NOMO-1 (cell line): ENCODE measurements at regions not wholly inside any gene's neighbourhood (a gene's known extent, or its start where the extent isn't known, plus 50 kb on each side); places are given as distances from the start of the nearest gene placed in this dataset.

Source experiments
- DNase-seq, 2 experiments: peaks; one replicate each; lab custom pipeline; 2025; ENCODE audit not compliant: unreplicated experiment in 2 of 2; lab: John Stamatoyannopoulos, UW

- peak in 1 of 2 experiments; percentile 19 for DNase-seq
These were observed 182.6 kb upstream of the THSD7B start for GRCh38 chr2:136582628-136583205.

- DNase-seq = no peak
These were observed 193.0 kb upstream of the THSD7B start for GRCh38 chr2:136572335-136572734.

- no peak for DNase-seq
These were observed 208.1 kb upstream of the THSD7B start for GRCh38 chr2:136557203-136557602.

- no peak for DNase-seq
These were observed 215.2 kb upstream of the THSD7B start for GRCh38 chr2:136550181-136550580.

- DNase-seq = no peak
These were observed 226.0 kb upstream of the THSD7B start for GRCh38 chr2:136539355-136539754.

GRCh38 chr2:136538489-136538888, 226.9 kb upstream of the THSD7B start:
- DNase-seq = no peak

- no peak for DNase-seq
These were observed 230.5 kb upstream of the THSD7B start for GRCh38 chr2:136534811-136535210.

GRCh38 chr2:136532171-136532570, 233.2 kb upstream of the THSD7B start:
- DNase-seq = no peak

GRCh38 chr2:136531731-136532130, 233.6 kb upstream of the THSD7B start:
- DNase-seq = no peak

- no peak for DNase-seq
These were observed 235.2 kb upstream of the THSD7B start for GRCh38 chr2:136530146-136530545.

GRCh38 chr2:136527560-136527959, 237.8 kb upstream of the THSD7B start:
- DNase-seq = peak in 1 of 2 experiments; percentile 19

- DNase-seq = no peak
These were observed 242.6 kb upstream of the THSD7B start for GRCh38 chr2:136522724-136523123.

- peak in 1 of 2 experiments; percentile 33 for DNase-seq
These were observed 247.6 kb upstream of the THSD7B start for GRCh38 chr2:136517716-136518115.

GRCh38 chr2:136510244-136510643, 255.1 kb upstream of the THSD7B start:
- no peak for DNase-seq

GRCh38 chr2:136505462-136505861, 259.9 kb upstream of the THSD7B start:
- DNase-seq = no peak

- DNase-seq = no peak
These were observed 262.7 kb upstream of the THSD7B start for GRCh38 chr2:136502660-136503059.

GRCh38 chr2:136497709-136498108, 267.6 kb upstream of the THSD7B start:
- DNase-seq = no peak

GRCh38 chr2:136496966-136497365, 268.4 kb upstream of the THSD7B start:
- DNase-seq = no peak

GRCh38 chr2:136495636-136496035, 269.7 kb upstream of the THSD7B start:
- peak; percentile 58 to 74 for DNase-seq

- peak in 1 of 2 experiments; percentile 40 for DNase-seq
These were observed 272.4 kb upstream of the THSD7B start for GRCh38 chr2:136492901-136493300.

- no peak for DNase-seq
These were observed 275.2 kb upstream of the THSD7B start for GRCh38 chr2:136490100-136490499.

- DNase-seq = no peak
These were observed 277.9 kb upstream of the THSD7B start for GRCh38 chr2:136487421-136487820.

GRCh38 chr2:136486115-136486514, 279.2 kb upstream of the THSD7B start:
- peak; percentile 1 to 2 for DNase-seq
